NT2/D1 (cell line): ENCODE measurements at regions not wholly inside any gene's neighbourhood (a gene's known extent, or its start where the extent isn't known, plus 50 kb on each side); places are given as distances from the start of the nearest gene placed in this dataset.

Source experiments
- DNase-seq: peaks from one replicate; pipeline ENCODE4 v3.0.0-alpha.2; 2011; ENCODE audit warnings: low read depth, low spot score
- H3K27me3 ChIP-seq: 2 replicates; pipeline ENCODE4 v1.6.0; 2011; ENCODE audit warnings: mild to moderate bottlenecking; ENCODE audit not compliant: insufficient read length, insufficient read depth
- H3K36me3 ChIP-seq: 2 replicates; pipeline ENCODE4 v1.6.1; 2011; ENCODE audit warnings: mild to moderate bottlenecking, low read length, mixed read lengths; ENCODE audit not compliant: insufficient read depth, insufficient read length
- H3K4me1 ChIP-seq: 2 replicates; pipeline ENCODE4 v1.5.1; 2011; ENCODE audit not compliant: insufficient read depth, insufficient read length
- H3K4me3 ChIP-seq: 2 replicates; pipeline ENCODE4 v1.5.1; 2011; ENCODE audit warnings: low read depth; ENCODE audit not compliant: insufficient read length
- H3K9ac ChIP-seq: 2 replicates; pipeline ENCODE4 v1.6.0; 2011; ENCODE audit warnings: low read depth; ENCODE audit not compliant: insufficient read length
- H3K9me3 ChIP-seq: 2 replicates; pipeline ENCODE4 v1.5.1; 2011; ENCODE audit warnings: mild to moderate bottlenecking, low read length; ENCODE audit not compliant: insufficient read depth
- SUZ12 ChIP-seq: IDR thresholded peaks from 2 replicates; pipeline ENCODE4 v1.6.1; 2011; ENCODE audit not compliant: insufficient read length, insufficient read depth; ENCODE audit errors: extremely low read depth
- YY1 ChIP-seq: IDR thresholded peaks from 2 replicates; pipeline ENCODE4 v1.6.1; 2011; ENCODE audit not compliant: insufficient read length, insufficient read depth
- ZNF274 ChIP-seq: IDR thresholded peaks from 2 replicates; pipeline ENCODE4 v1.6.1; 2011; ENCODE audit warnings: mild to moderate bottlenecking, low read depth, low read length

DNA sequence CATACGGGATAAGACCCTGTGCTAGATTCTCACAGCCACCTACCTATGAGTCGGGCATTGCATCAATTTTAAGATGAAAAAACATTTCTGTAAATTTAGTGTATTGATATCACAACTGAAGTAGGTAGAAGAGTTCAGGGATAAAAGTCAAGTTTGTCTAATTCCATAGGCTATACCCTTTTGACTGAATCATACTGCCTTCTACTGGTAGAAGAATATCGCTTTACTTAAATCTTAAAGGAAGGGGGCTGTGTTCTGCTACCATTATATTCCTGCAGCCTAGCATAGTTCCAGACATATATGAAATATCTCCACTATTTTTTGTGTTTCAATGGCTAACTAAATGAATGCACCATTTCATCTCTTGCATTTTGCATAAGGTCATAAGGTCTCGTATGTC, 1128.6 kb downstream of the CDH8 start:
- no peaks in the 10 kb centered on the region for H3K4me1 ChIP-seq
- H3K27me3 ChIP-seq = no peaks in the 10 kb centered on the region
- no peak overlapping the region for H3K9ac ChIP-seq
- no peak overlapping the region for H3K4me3 ChIP-seq
- no peaks in the 10 kb centered on the region for H3K36me3 ChIP-seq
- TF ChIP-seq ZNF274 (no peak), YY1 (no peak), SUZ12 (no peak)
- H3K9me3 ChIP-seq = no peaks in the 10 kb centered on the region
- DNase-seq = no peak

- no peak overlapping the region for H3K4me3 ChIP-seq
- TF ChIP-seq YY1 = no peak
- no peak for TF ChIP-seq SUZ12
- no peak for TF ChIP-seq ZNF274
- H3K9ac ChIP-seq = no peak overlapping the region
- H3K9me3 ChIP-seq = no peaks in the 10 kb centered on the region
- no peaks in the 10 kb centered on the region for H3K27me3 ChIP-seq
- H3K36me3 ChIP-seq = no peaks in the 10 kb centered on the region
- H3K4me1 ChIP-seq = no peaks in the 10 kb centered on the region
- DNase-seq = no peak
These were observed 1130.4 kb downstream of the CDH8 start for GRCh38 chr16:60905811-60906210.

DNA sequence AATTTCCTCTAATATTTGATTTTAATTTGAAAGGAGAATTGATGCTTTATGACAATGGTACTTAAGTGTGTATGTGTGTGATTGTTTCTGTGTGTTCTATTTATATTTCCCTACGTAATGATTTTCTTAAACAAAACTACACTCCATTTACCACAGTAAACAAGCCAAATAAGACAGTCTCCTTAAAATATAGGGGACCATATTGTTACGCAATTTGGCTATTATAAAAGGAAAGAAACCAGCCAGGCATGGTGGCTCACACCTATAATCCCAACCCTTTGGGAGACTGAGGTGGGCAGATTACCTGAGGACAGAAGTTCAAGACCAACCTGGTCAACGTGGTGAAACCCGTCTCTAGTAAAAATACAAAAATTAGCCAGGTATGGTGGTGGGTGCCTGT, 1134.1 kb downstream of the CDH8 start:
- Histone ChIP-seq H3K36me3 (no peaks in the 10 kb centered on the region), H3K27me3 (no peaks in the 10 kb centered on the region), H3K9ac (no peak overlapping the region), H3K4me1 (no peaks in the 10 kb centered on the region), H3K9me3 (peaks cover 4% of the 10 kb centered on the region; the same call in 1 of the 2 replicates), H3K4me3 (no peak overlapping the region)
- TF ChIP-seq ZNF274 (no peak), YY1 (no peak), SUZ12 (no peak)
- no peak for DNase-seq

DNA sequence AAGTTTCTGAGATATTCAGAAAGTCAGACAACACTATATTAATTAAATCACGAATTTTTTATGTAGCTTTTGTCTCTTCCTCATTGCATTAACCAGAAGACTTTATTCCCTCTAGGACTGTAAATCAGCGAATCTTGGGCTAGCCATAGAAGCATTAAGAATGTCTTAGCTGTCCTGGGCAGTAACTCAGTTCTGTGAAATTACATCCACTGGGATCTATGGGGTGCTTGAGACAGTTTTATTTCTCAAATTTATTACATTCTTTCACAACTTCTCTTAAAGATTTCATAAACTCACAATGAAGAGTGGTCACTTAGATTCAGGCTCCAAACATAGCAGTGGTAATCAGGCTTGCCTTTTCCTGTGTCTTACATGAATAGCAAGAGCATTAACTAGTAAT, 1153.4 kb downstream of the CDH8 start:
- Histone ChIP-seq H3K9me3 (no peaks in the 10 kb centered on the region), H3K4me3 (no peak overlapping the region), H3K27me3 (no peaks in the 10 kb centered on the region), H3K4me1 (no peaks in the 10 kb centered on the region), H3K36me3 (no peaks in the 10 kb centered on the region), H3K9ac (no peak overlapping the region)
- TF ChIP-seq SUZ12 (no peak), YY1 (no peak), ZNF274 (no peak)
- no peak for DNase-seq

DNA sequence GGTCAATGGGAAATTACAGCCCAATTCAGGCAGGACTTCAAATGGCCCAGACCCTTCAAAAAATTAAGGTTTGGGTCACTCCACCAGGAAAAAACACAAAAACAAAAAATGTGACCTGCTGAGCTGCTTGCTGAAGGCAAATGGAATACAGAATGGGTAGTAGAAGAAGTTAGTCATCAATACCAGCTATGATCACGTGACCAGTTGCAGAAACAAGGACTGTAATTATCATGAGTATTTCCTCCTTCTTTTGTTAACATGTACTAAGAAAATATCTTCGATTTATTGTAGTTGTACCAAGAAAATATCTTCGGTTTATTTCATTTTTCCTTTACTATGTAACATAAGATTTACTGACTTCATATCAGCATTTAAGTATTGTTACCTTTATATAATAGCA, 1183.6 kb downstream of the CDH8 start:
- no peaks in the 10 kb centered on the region for H3K4me1 ChIP-seq
- no peak for TF ChIP-seq SUZ12
- no peak for TF ChIP-seq ZNF274
- no peak for TF ChIP-seq YY1
- H3K27me3 ChIP-seq = no peaks in the 10 kb centered on the region
- H3K9me3 ChIP-seq = no peaks in the 10 kb centered on the region
- H3K9ac ChIP-seq = no peak overlapping the region
- DNase-seq = no peak
- no peak overlapping the region for H3K4me3 ChIP-seq
- no peaks in the 10 kb centered on the region for H3K36me3 ChIP-seq

- H3K27me3 ChIP-seq = no peaks in the 10 kb centered on the region
- H3K9ac ChIP-seq = no peak overlapping the region
- H3K9me3 ChIP-seq = no peaks in the 10 kb centered on the region
- no peaks in the 10 kb centered on the region for H3K4me1 ChIP-seq
- TF ChIP-seq ZNF274 (no peak), SUZ12 (no peak), YY1 (no peak)
- DNase-seq = no peak
- H3K36me3 ChIP-seq = no peaks in the 10 kb centered on the region
- H3K4me3 ChIP-seq = no peak overlapping the region
These were observed 1214.6 kb downstream of the CDH8 start for GRCh38 chr16:60821661-60822060.

DNA sequence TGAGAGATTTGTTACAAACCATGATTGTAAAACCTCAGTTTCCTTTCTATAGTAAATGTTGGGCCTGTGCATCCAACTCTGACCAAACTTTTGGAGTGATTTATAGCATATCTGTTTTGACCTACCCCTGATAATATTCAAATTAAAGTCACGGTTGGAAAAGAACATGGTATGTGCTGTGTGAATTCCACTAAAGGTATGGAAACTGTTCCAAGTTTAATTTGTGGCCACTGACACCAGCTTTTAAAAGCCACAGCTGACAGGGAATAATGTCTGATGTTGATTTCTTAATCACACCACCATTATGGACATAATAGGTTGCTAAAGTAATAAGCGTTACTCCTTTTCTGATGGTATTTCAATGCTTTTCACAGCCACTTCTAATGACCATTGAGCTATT, 1215.9 kb downstream of the CDH8 start:
- H3K4me1 ChIP-seq = no peaks in the 10 kb centered on the region
- no peak overlapping the region for H3K4me3 ChIP-seq
- DNase-seq = no peak
- H3K27me3 ChIP-seq = no peaks in the 10 kb centered on the region
- H3K9ac ChIP-seq = no peak overlapping the region
- H3K9me3 ChIP-seq = no peaks in the 10 kb centered on the region
- no peaks in the 10 kb centered on the region for H3K36me3 ChIP-seq
- no peak for TF ChIP-seq SUZ12
- no peak for TF ChIP-seq ZNF274
- no peak for TF ChIP-seq YY1

GRCh38 chr16:60818465-60818864, 1217.8 kb downstream of the CDH8 start:
- Histone ChIP-seq H3K4me1 (no peaks in the 10 kb centered on the region), H3K36me3 (no peaks in the 10 kb centered on the region), H3K4me3 (no peak overlapping the region), H3K9ac (no peak overlapping the region), H3K27me3 (no peaks in the 10 kb centered on the region), H3K9me3 (no peaks in the 10 kb centered on the region)
- no peak for DNase-seq
- TF ChIP-seq ZNF274 (no peak), YY1 (no peak), SUZ12 (no peak)
